Smooth muscle cell (in vitro differentiated cells): ENCODE measurements at regions not wholly inside any gene's neighbourhood (a gene's known extent, or its start where the extent isn't known, plus 50 kb on each side); places are given as distances from the start of the nearest gene placed in this dataset.
A peak's percentile ranks its signal among the peaks of the same experiment; 100 is the strongest.

Experiments
- DNase-seq: peaks from one replicate; lab custom pipeline; 2025; ENCODE audit not compliant: unreplicated experiment; lab: John Stamatoyannopoulos, UW
- H2AFZ ChIP-seq: fragments of 200-600 bp; sonication (generic); 2 replicates; pipeline ENCODE4 v1.6.0; 2016; ENCODE audit warnings: antibody characterized with exemption, low read depth, mild to moderate bottlenecking
- H3F3A ChIP-seq: fragments of 200-600 bp; sonication (generic); 2 replicates; pipeline ENCODE4 v1.6.0; 2017; ENCODE audit warnings: antibody characterized with exemption, low read depth
- H3K27ac ChIP-seq: fragments of 200-600 bp; sonication (generic); 2 replicates; pipeline ENCODE4 v1.5.1; 2016; ENCODE audit warnings: low read depth, mild to moderate bottlenecking
- H3K27me3 ChIP-seq: fragments of 200-600 bp; sonication (generic); 2 replicates; pipeline ENCODE4 v1.6.1; 2016; ENCODE audit warnings: low read depth, mild to moderate bottlenecking
- H3K36me3 ChIP-seq: fragments of 200-600 bp; sonication (generic); 2 replicates; pipeline ENCODE4 v1.5.1; 2016; ENCODE audit warnings: low read depth
- H3K4me1 ChIP-seq: fragments of 200-600 bp; sonication (generic); 2 replicates; pipeline ENCODE4 v1.5.1; 2016; ENCODE audit warnings: low read depth
- H3K4me2 ChIP-seq: fragments of 200-600 bp; sonication (generic); 2 replicates; pipeline ENCODE4 v1.6.0; 2016; ENCODE audit warnings: mild to moderate bottlenecking
- H3K4me3 ChIP-seq: fragments of 200-600 bp; sonication (generic); 2 replicates; pipeline ENCODE4 v1.5.1; 2016; ENCODE audit warnings: mild to moderate bottlenecking
- H3K79me2 ChIP-seq: fragments of 200-600 bp; sonication (generic); 2 replicates; pipeline ENCODE4 v1.6.0; 2016; ENCODE audit warnings: low read depth, mild to moderate bottlenecking
- H3K9ac ChIP-seq: fragments of 200-600 bp; sonication (generic); 2 replicates; pipeline ENCODE4 v1.6.0; 2016; ENCODE audit warnings: low read depth
- H3K9me3 ChIP-seq: fragments of 200-600 bp; sonication (generic); replicated peaks from 2 replicates; pipeline ENCODE4 v1.5.1; 2016; ENCODE audit warnings: low read depth
- H4K20me1 ChIP-seq: fragments of 200-600 bp; sonication (generic); 2 replicates; pipeline ENCODE4 v1.6.0; 2016; ENCODE audit warnings: low read depth
- WGBS: methylation state at CpG from one replicate; pipeline ENCODE4 v1.1.7; 2016; ENCODE audit warnings: low lambda C conversion rate; 5-methylcytosine and 5-hydroxymethylcytosine counted together
- TF ChIP-seq, protein P1 (sequence below): fragments of 200-600 bp; sonication (generic); IDR thresholded peaks from 2 replicates; pipeline ENCODE4 v1.5.1; 2017; ENCODE audit warnings: borderline replicate concordance, mild to moderate bottlenecking, antibody characterized with exemption; ENCODE audit not compliant: insufficient read depth, poor library complexity, severe bottlenecking

DNA sequence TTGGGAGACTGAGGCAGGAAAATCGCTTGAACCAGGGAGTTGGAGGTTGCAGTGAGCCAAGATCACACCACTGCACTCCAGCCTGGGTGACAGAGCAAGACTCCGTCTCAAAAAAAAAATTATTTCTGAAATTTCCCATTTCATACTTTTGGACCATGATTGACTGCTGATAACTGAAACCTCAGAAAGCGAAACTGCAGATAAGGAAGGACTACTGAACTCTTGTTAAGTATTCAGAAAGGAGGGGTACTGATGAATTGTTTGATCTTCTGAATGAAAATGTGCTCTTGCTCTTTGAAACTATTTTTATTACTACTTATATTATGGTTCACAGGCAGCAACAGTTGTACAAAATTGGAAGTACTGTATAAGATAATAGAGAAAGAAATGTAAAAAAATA, 69.0 kb downstream of the HDGFL1 start:
- Histone ChIP-seq H3K27ac (no peak overlapping the region), H3K4me1 (peaks cover 3% of the 10 kb centered on the region)
- TF ChIP-seq, protein P1, sequence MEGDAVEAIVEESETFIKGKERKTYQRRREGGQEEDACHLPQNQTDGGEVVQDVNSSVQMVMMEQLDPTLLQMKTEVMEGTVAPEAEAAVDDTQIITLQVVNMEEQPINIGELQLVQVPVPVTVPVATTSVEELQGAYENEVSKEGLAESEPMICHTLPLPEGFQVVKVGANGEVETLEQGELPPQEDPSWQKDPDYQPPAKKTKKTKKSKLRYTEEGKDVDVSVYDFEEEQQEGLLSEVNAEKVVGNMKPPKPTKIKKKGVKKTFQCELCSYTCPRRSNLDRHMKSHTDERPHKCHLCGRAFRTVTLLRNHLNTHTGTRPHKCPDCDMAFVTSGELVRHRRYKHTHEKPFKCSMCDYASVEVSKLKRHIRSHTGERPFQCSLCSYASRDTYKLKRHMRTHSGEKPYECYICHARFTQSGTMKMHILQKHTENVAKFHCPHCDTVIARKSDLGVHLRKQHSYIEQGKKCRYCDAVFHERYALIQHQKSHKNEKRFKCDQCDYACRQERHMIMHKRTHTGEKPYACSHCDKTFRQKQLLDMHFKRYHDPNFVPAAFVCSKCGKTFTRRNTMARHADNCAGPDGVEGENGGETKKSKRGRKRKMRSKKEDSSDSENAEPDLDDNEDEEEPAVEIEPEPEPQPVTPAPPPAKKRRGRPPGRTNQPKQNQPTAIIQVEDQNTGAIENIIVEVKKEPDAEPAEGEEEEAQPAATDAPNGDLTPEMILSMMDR: no peak

DNA sequence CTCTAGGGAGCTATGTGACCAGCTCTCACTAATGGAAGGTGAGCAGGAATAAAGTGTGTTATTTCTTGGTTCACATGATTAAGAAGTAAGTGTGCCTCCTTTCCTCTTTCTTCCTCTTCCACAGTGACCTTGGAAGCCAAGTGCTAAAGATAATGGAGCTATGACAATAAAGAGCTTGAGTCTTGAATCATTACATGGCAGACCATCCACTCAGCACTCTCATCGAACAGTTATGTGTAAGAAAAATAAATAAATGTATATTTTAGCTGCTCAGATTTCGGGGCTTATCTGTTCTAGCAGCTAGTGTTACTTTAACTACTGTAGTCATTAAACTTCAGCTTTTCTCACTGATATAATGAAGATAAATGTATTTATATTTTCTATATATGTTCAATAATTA, 72.9 kb downstream of the HDGFL1 start:
- DNase-seq: no peak
- no peaks in the 10 kb centered on the region for H3K27me3 ChIP-seq
- TF ChIP-seq, protein P1: no peak
- no peaks in the 10 kb centered on the region for H4K20me1 ChIP-seq
- H3K4me2 ChIP-seq: peak overlapping the region; percentile 47
- no peak overlapping the region for H3K4me3 ChIP-seq
- no peaks in the 10 kb centered on the region for H3K36me3 ChIP-seq
- no peaks in the 10 kb centered on the region for H3K9me3 ChIP-seq
- H3K79me2 ChIP-seq: no peaks in the 10 kb centered on the region
- no peaks in the 10 kb centered on the region for H3F3A ChIP-seq
- H3K4me1 ChIP-seq: no peaks in the 10 kb centered on the region
- 49% methylated on average over 2 of the region's 2 CpGs for WGBS
- no peak overlapping the region for H3K27ac ChIP-seq
- H2AFZ ChIP-seq: no peak overlapping the region
- no peak overlapping the region for H3K9ac ChIP-seq

More for the DNA sequence above, 69.0 kb downstream of the HDGFL1 start:
- Histone ChIP-seq H4K20me1 (no peaks in the 10 kb centered on the region), H3K79me2 (no peaks in the 10 kb centered on the region), H3K36me3 (no peaks in the 10 kb centered on the region), H3K4me2 (no peak overlapping the region), H3K9me3 (no peaks in the 10 kb centered on the region), H2AFZ (no peak overlapping the region), H3K9ac (no peak overlapping the region), H3F3A (no peaks in the 10 kb centered on the region), H3K4me3 (no peak overlapping the region), H3K27me3 (no peaks in the 10 kb centered on the region)
- DNase-seq: no peak
- 98% methylated on average over 3 of the region's 3 CpGs for WGBS

GRCh38 chr6:22643780-22644179, 74.4 kb downstream of the HDGFL1 start:
- H3K9me3 ChIP-seq: no peaks in the 10 kb centered on the region
- H3K9ac ChIP-seq: no peak overlapping the region
- H2AFZ ChIP-seq: no peak overlapping the region
- no peaks in the 10 kb centered on the region for H3K27me3 ChIP-seq
- no peaks in the 10 kb centered on the region for H3F3A ChIP-seq
- no peak overlapping the region for H3K4me3 ChIP-seq
- H3K27ac ChIP-seq: no peak overlapping the region
- no peaks in the 10 kb centered on the region for H3K4me1 ChIP-seq
- H3K36me3 ChIP-seq: no peaks in the 10 kb centered on the region
- no peaks in the 10 kb centered on the region for H4K20me1 ChIP-seq
- TF ChIP-seq, protein P1: no peak
- no peak for DNase-seq
- no peaks in the 10 kb centered on the region for H3K79me2 ChIP-seq
- no peak overlapping the region for H3K4me2 ChIP-seq
- WGBS: 90% methylated on average over 10 of the region's 10 CpGs

DNA sequence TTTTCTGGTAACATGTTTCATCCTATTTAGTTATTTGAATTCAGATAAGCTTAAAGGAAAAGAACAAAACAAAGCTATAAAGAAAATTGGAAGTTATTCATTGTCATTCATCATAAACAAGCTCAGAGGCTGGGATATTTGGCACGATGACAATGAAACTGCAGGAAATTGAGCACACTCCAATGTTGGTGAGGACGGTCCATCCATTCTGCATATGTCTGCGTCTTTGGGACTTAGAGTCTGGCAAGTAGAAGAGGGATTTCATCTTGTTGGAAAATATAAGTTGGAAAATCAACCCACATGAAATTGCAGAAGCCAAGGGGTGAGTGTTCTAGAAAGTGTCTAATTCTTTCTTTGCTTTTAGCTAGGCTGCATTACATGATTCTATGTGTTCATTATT, 78.4 kb downstream of the HDGFL1 start:
- no peaks in the 10 kb centered on the region for H3F3A ChIP-seq
- H3K9me3 ChIP-seq: no peaks in the 10 kb centered on the region
- H3K4me1 ChIP-seq: no peaks in the 10 kb centered on the region
- no peaks in the 10 kb centered on the region for H3K27me3 ChIP-seq
- H3K4me3 ChIP-seq: no peak overlapping the region
- no peaks in the 10 kb centered on the region for H3K36me3 ChIP-seq
- TF ChIP-seq, protein P1: no peak
- H2AFZ ChIP-seq: no peak overlapping the region
- no peak for DNase-seq
- H3K9ac ChIP-seq: no peak overlapping the region
- H3K79me2 ChIP-seq: no peaks in the 10 kb centered on the region
- no peaks in the 10 kb centered on the region for H4K20me1 ChIP-seq
- no peak overlapping the region for H3K27ac ChIP-seq
- no peak overlapping the region for H3K4me2 ChIP-seq
- 94% methylated on average over 3 of the region's 3 CpGs for WGBS
